Stimulated activated CD4-positive, alpha-beta T cell treated with anti-CD3 and anti-CD28 coated beads, Interleukin-15, amount 100 ng/mL, for 24 hours (primary cell): ENCODE measurements at regions not wholly inside any gene's neighbourhood (a gene's known extent, or its start where the extent isn't known, plus 50 kb on each side); places are given as distances from the start of the nearest gene placed in this dataset.

ENCODE experiments used
- DNase-seq: peaks from one replicate; pipeline ENCODE4 v3.0.0-alpha.2; 2020

DNA sequence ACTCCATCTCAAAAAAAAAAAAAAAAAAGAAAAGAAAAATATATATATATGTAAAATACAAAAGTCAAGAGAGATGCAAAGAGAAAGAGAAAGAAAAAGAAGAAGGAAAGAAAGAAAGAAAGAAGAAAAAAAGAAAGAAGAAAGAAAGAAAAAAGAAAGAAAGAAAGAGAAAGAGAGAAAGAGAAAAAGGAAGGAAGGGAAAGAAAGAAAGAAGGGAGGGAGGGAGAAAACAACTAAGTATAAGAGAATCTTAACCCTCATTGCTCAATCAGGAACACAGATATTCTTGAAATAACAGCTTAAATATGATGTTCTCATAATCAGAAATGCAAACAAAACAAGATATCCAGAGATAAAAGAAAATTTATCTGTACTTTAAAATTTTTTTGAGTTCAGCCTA, 54.4 kb upstream of the MARCKS start:
- no peak for DNase-seq

- no peak for DNase-seq
Observed at GRCh38 chr6:113805173-113805790, 51.9 kb upstream of the MARCKS start.

DNA sequence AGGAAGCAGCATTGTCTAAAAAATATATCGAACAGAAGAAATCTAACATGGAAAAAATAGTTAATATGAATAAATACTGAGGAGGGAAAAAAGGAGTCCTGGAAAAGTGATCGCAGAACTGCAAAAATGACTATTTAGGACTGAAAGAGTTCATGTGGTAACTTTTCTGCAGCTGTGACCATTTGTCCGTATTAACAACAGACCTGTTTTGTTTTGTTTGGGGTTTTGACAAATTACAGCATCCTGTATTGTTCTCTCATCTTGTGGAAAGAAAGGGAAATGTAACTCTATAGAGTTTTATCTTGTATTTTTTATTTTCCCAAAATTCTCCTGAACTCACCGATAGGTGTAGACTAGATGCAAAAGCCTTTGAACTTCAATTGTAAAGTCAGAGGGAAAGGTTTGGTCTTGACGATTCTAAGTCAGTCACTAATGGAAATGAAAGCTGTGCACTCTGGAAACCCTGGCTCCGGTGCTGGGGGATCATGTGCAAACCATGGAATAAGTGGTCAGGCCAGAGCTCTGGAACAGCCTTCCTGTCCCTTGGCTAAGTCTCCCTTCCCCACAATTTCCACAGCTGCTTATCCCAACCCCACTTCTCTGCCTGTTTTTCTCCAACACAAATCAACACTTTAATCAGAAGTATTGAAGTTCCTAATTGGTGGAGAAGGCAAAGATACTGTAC, 51.2 kb upstream of the MARCKS start:
- no peak for DNase-seq
